PC-9 (cell line): ENCODE measurements at regions not wholly inside any gene's neighbourhood (a gene's known extent, or its start where the extent isn't known, plus 50 kb on each side); places are given as distances from the start of the nearest gene placed in this dataset.

Experiments
- BruUV-seq: library from RNA; stranded (reverse); fragments of 400-500 nt; replicated peaks from 2 replicates; lab custom pipeline; 2021; lab: Mats Ljungman, UMichigan
- CTCF ChIA-PET: fragments of 300-600 bp; sonication (Branson Sonifier 250); formaldehyde crosslinking; loops from one replicate; lab custom pipeline; 2022; ENCODE audit warnings: antibody characterized with exemption; lab: Charles Lee
- POLR2A ChIA-PET: fragments of 300-600 bp; sonication (Branson Sonifier 250); formaldehyde crosslinking; loops from one replicate; lab custom pipeline; 2022; ENCODE audit warnings: antibody characterized with exemption; ENCODE audit not compliant: unreplicated experiment; lab: Charles Lee
- DNase-seq, 2 experiments: peaks; one replicate each; pipeline versions ENCODE4 v3.0.0 to v3.0.0-alpha.2; 2015 to 2022; ENCODE audit warnings: mixed read lengths in 1 of 2
- H2AFZ ChIP-seq: fragments of 200-600 bp; sonication (generic); 2 replicates; pipeline ENCODE4 v1.8.1; 2017; ENCODE audit warnings: antibody characterized with exemption
- H3F3A ChIP-seq: fragments of 200-600 bp; sonication (generic); 2 replicates; pipeline ENCODE4 v1.8.1; 2017; ENCODE audit warnings: antibody characterized with exemption, mild to moderate bottlenecking, low read depth; ENCODE audit not compliant: insufficient read depth
- H3K27ac ChIP-seq: fragments of 200-600 bp; sonication (generic); 2 replicates; pipeline ENCODE4 v1.6.1; 2016; ENCODE audit warnings: mixed run types
- H3K27me3 ChIP-seq: fragments of 200-600 bp; sonication (generic); 2 replicates; pipeline ENCODE4 v1.6.1; 2016; ENCODE audit warnings: low read depth, mixed run types; ENCODE audit not compliant: insufficient read depth
- H3K36me3 ChIP-seq: fragments of 200-600 bp; sonication (generic); 2 replicates; pipeline ENCODE4 v1.6.1; 2016; ENCODE audit warnings: low read depth, mixed run types
- H3K4me1 ChIP-seq: fragments of 200-600 bp; sonication (generic); replicated peaks from 2 replicates; pipeline ENCODE4 v1.6.1; 2016; ENCODE audit warnings: mixed run types; ENCODE audit not compliant: insufficient read depth
- H3K4me2 ChIP-seq: fragments of 200-600 bp; sonication (generic); 2 replicates; pipeline ENCODE4 v1.6.1; 2017; ENCODE audit warnings: mixed run types
- H3K4me3 ChIP-seq: fragments of 200-600 bp; sonication (generic); 2 replicates; pipeline ENCODE4 v1.6.1; 2016; ENCODE audit warnings: mixed run types
- H3K79me2 ChIP-seq: fragments of 200-600 bp; sonication (generic); 2 replicates; pipeline ENCODE4 v1.6.1; 2017; ENCODE audit warnings: low read depth, mixed run types
- H3K9me2 ChIP-seq: fragments of 200-600 bp; sonication (generic); 2 replicates; pipeline ENCODE4 v1.8.1; 2017; ENCODE audit warnings: mild to moderate bottlenecking; ENCODE audit not compliant: insufficient read depth
- H3K9me3 ChIP-seq: fragments of 200-600 bp; sonication (generic); 2 replicates; pipeline ENCODE4 v1.8.1; 2016; ENCODE audit warnings: low read depth; ENCODE audit not compliant: insufficient read depth
- H4K20me1 ChIP-seq: fragments of 200-600 bp; sonication (generic); 2 replicates; pipeline ENCODE4 v1.8.1; 2017; ENCODE audit not compliant: insufficient read depth
- EZH2 ChIP-seq: fragments of 200-600 bp; sonication (generic); IDR thresholded peaks from 2 replicates; pipeline ENCODE4 v1.8.0; 2017; ENCODE audit warnings: antibody characterized with exemption, low read depth
- intact Hi-C: fragments of 100-400 bp; cut with micrococcal nuclease; formaldehyde crosslinking; loops from one replicate; pipeline ENCODE4 v1.10.0; 2022; ENCODE audit not compliant: unreplicated experiment
- TF ChIP-seq, protein P1 (sequence below): fragments of 200-600 bp; sonication (generic); conservative IDR thresholded peaks from 2 replicates; pipeline ENCODE4 v1.6.1; 2017; ENCODE audit warnings: mixed run types, antibody characterized with exemption, mild to moderate bottlenecking, moderate library complexity

DNA sequence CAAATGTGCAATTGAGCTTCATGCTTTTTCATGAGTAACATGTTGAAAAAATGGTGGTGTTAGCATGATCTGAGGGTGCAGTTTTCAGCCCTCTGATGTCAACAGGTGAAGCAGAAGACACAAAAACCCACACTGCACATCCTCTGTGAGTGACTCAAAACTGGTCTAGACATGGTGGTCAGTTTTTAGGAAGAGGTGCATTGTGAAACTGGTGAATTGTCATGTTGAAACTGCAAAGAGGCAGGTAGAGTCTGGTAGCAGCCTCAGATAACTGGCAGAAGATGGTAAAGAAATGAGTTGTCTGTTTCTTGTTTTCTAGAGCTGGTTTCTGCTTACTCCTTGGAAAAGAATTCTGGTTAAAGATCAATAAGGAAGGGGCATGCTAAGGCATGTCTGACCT is 97.3 kb upstream of the HMCN1 start:
- no peaks in the 10 kb centered on the region for H3K9me3 ChIP-seq
- TF ChIP-seq, protein P1, sequence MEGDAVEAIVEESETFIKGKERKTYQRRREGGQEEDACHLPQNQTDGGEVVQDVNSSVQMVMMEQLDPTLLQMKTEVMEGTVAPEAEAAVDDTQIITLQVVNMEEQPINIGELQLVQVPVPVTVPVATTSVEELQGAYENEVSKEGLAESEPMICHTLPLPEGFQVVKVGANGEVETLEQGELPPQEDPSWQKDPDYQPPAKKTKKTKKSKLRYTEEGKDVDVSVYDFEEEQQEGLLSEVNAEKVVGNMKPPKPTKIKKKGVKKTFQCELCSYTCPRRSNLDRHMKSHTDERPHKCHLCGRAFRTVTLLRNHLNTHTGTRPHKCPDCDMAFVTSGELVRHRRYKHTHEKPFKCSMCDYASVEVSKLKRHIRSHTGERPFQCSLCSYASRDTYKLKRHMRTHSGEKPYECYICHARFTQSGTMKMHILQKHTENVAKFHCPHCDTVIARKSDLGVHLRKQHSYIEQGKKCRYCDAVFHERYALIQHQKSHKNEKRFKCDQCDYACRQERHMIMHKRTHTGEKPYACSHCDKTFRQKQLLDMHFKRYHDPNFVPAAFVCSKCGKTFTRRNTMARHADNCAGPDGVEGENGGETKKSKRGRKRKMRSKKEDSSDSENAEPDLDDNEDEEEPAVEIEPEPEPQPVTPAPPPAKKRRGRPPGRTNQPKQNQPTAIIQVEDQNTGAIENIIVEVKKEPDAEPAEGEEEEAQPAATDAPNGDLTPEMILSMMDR = no peak
- TF ChIP-seq EZH2 = no peak
- H3K4me3 ChIP-seq = no peak overlapping the region
- no peaks in the 10 kb centered on the region for H3F3A ChIP-seq
- no peaks in the 10 kb centered on the region for H4K20me1 ChIP-seq
- ChIA-PET POLR2A (no interaction called here), CTCF (no interaction called here)
- H3K4me1 ChIP-seq = no peaks in the 10 kb centered on the region
- no peaks in the 10 kb centered on the region for H3K9me2 ChIP-seq
- H2AFZ ChIP-seq = no peak overlapping the region
- H3K27ac ChIP-seq = no peak overlapping the region
- intact Hi-C loops = no loop called here
- H3K4me2 ChIP-seq = no peak overlapping the region
- no peak for DNase-seq
- H3K36me3 ChIP-seq = no peaks in the 10 kb centered on the region
- no peaks in the 10 kb centered on the region for H3K79me2 ChIP-seq
- H3K27me3 ChIP-seq = no peaks in the 10 kb centered on the region
- BruUV-seq = no TSS peak

DNA sequence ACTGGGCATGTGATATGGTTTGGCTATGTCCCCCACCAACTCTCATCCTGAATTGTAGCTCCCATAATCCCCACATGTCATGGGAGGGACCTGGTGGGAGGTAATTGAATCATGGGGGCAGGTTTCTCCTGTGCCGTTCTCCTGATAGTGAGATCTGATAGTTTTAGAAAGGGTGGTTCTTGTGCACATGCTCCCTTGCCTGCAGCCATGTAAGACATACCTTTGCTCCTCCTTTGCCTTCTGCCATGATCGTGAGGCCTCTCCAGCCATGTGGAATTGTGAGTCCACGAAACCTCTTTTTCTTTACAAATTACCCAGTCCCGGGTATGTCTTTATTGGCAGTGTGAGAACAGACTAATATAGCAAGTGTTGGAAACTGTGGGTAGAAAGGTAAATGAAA is 99.5 kb upstream of the HMCN1 start:
- no peaks in the 10 kb centered on the region for H3K36me3 ChIP-seq
- no peaks in the 10 kb centered on the region for H3F3A ChIP-seq
- no peaks in the 10 kb centered on the region for H3K79me2 ChIP-seq
- DNase-seq = no peak
- H3K9me2 ChIP-seq = no peaks in the 10 kb centered on the region
- H2AFZ ChIP-seq = no peak overlapping the region
- H3K27ac ChIP-seq = no peak overlapping the region
- H4K20me1 ChIP-seq = no peaks in the 10 kb centered on the region
- intact Hi-C loops = no loop called here
- ChIA-PET POLR2A (no interaction called here), CTCF (no interaction called here)
- H3K4me1 ChIP-seq = no peaks in the 10 kb centered on the region
- H3K27me3 ChIP-seq = no peaks in the 10 kb centered on the region
- TF ChIP-seq, protein P1 = no peak
- TF ChIP-seq EZH2 = no peak
- no peak overlapping the region for H3K4me2 ChIP-seq
- H3K4me3 ChIP-seq = no peak overlapping the region
- H3K9me3 ChIP-seq = no peaks in the 10 kb centered on the region
- BruUV-seq = no TSS peak

DNA sequence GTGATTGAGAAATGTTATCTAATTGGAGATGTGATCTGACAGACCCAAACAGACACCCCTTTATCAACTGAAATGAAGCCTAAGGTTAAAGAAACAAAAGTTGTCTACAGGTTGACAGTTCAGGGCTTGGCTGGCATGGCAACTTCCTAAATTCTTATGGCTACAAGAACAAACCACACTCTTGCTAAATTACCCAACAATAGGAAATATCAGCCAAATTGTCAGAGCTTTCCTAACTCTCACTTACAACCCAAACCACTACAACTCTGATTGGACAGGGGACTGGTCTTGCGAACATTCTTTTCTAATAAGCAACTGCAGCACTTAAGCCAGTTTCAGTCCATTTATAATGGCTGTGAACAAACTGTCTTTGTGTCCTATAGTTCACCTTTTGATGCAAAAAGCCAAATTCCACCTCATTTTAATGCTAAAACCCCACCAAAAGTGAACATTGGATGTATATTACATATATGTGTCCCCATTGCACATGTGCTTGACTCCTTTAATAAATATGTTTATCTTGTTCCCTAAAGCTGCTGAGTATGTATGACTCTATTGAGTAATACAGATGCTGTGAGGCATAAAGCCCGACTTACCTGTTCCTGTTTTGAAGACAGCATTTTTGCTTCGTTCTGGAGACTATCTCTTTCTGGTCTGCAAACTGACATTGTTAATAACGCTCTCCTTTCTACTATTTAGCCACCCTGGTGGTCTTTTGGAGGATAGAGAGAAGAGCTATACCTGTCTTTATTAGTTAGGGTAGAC is 101.3 kb upstream of the HMCN1 start:
- no peak for TF ChIP-seq EZH2
- TF ChIP-seq, protein P1 = no peak
- Histone ChIP-seq H2AFZ (no peak overlapping the region), H3K79me2 (no peaks in the 10 kb centered on the region), H3K4me1 (no peaks in the 10 kb centered on the region), H3K27ac (no peak overlapping the region), H3K36me3 (no peaks in the 10 kb centered on the region), H4K20me1 (no peaks in the 10 kb centered on the region), H3F3A (no peaks in the 10 kb centered on the region), H3K4me2 (no peak overlapping the region), H3K4me3 (no peak overlapping the region), H3K9me3 (no peaks in the 10 kb centered on the region), H3K9me2 (no peaks in the 10 kb centered on the region), H3K27me3 (no peaks in the 10 kb centered on the region)
- no peak for DNase-seq
- ChIA-PET POLR2A (no interaction called here), CTCF (interaction anchor here (0.6 kb wide), 1 partner anchor 197 kb away, joined by 4 read pairs; no protein-coding TSS in a partner anchor)
- BruUV-seq = no TSS peak
- intact Hi-C loops = no loop called here
